GM18909 (cell line): ENCODE measurements at regions not wholly inside any gene's neighbourhood (a gene's known extent, or its start where the extent isn't known, plus 50 kb on each side); places are given as distances from the start of the nearest gene placed in this dataset.

Source experiments
- ATAC-seq: cut with Tn5 transposase; IDR thresholded peaks from one replicate; pipeline ENCODE4 v1.9.1; 2021; ENCODE audit warnings: mild to moderate bottlenecking; ENCODE audit not compliant: unreplicated experiment, poor library complexity

GRCh38 chr20:39349240-39349639, 387.1 kb downstream of the DHX35 start:
- ATAC-seq: no peak

DNA sequence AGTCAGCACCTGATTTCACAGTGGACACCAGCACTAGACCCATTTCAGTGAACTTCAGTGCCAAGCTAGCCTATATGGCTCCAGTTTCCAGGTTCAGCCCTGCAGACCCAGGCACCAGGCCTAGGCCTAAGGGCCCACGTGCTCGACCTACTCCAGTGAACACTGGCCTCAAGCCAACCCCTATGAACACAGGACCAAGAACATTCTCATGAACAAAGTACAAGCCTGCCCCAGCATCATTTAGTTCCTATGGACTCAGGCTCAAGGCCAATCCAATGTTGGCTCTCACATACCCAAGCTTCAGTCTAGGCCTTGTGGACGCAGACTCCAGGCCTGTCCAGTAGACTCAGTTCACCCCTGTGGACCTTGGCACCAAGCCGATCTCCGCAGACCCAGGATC, 385.5 kb downstream of the DHX35 start:
- no peak for ATAC-seq

GRCh38 chr20:39342463-39342862, 380.3 kb downstream of the DHX35 start:
- no peak for ATAC-seq

GRCh38 chr20:39338469-39339376, 376.6 kb downstream of the DHX35 start:
- ATAC-seq: peak; percentile 98

DNA sequence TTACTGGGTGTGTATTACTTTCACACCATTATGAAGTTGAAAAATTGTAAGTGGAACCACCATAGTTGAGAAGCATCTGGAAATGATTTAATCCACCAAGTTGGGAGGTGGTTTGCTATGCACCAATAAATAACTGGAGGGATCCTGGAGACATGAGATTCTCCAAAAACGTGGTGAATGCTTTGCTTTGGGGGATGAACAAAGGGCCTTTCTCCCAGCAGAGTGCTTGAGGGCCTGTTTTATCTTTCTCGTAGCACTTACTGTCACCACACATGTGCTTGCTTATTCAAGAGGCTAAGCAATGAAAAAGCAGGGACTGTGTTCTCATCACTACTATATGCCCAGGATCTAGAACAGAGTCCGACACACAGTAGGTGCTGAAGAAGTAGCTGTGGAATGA, 371.1 kb downstream of the DHX35 start:
- ATAC-seq: no peak

DNA sequence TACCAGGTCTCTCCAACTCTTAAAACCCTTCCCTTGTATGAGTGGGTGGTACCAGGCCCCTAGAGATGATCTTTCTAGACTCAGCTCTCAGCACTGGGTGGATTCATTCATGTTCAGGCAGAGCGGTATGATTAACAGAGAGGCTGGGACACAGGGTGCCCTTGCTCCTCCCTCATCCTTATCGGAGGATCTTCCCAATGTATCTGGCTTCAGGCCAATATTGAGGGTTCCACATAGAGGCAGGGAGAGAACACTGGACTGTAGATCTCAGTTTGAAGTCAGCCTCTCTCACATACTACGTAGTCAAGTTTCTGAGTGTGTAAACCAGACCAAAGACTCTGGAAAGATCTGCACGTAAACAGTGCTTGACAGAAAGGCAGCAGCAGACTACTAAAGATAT, 366.2 kb downstream of the DHX35 start:
- no peak for ATAC-seq

DNA sequence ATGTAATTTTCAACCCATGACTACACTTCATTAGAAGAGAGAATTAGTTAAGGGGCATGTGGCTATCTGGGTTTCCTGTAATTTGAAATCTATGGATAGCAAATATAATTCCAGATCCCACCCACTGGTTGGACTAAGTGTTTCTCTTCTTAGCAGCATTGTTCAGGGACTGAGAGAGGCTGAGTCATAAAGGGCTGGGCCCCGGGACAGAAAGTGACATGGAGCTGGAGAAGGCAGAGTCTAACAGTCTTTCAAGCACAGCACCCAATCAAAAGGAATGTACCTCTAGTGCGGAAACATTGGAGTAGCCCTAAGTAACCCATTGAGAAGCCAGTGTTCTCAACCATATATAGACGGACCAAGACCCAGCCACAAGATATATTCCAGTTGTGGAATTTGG, 363.9 kb downstream of the DHX35 start:
- ATAC-seq: no peak

DNA sequence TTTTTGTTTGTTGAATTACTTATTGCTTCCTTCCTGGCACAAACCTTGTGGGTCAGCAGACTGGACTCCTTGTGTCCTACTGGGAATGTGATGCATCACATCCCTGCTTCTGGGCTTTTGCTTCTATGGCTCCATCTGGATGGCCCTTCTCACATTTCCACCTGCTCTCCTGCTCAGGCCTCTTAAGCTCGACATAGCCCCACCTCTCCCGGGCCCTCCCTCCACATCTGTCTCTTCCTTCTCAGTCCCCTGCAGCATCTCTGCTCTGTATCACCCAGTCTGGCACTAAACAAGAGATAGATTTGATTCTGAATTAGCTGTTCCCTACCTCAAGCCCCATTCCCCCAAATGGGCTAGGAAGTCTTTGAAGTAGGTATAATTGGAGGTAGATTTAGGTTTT, 356.8 kb downstream of the DHX35 start:
- ATAC-seq: no peak

DNA sequence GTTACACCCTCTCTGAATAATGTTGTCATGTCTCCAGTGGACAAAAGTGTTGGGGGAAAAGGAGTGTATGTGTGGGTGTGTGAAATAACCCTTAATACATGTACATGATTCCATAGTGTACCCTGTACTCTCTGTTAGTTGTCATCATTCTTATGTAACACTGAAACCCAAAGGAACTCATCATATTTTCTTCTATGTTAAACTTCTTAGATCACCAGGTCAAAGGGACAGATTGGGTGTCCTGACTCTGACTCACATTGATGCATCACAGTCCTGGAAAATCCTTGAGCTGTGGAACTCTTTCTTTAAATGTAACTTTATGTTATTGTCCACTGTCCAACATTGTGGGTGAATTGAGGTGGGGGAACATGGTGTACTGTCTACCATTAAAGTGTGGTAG, 350.5 kb downstream of the DHX35 start:
- no peak for ATAC-seq

GRCh38 chr20:39311851-39312506, 349.8 kb downstream of the DHX35 start:
- no peak for ATAC-seq

- ATAC-seq: no peak
Measured at GRCh38 chr20:39310363-39310995, 348.3 kb downstream of the DHX35 start.

- ATAC-seq: no peak
Measured at GRCh38 chr20:39309458-39309857, 347.3 kb downstream of the DHX35 start.

- ATAC-seq: no peak
Measured at GRCh38 chr20:39302312-39302711, 340.2 kb downstream of the DHX35 start.

- ATAC-seq: no peak
Measured at GRCh38 chr20:39299783-39300182, 337.6 kb downstream of the DHX35 start.

- ATAC-seq: no peak
Measured at GRCh38 chr20:39298571-39299506, 336.7 kb downstream of the DHX35 start.

GRCh38 chr20:39298121-39298520, 336.0 kb downstream of the DHX35 start:
- no peak for ATAC-seq

DNA sequence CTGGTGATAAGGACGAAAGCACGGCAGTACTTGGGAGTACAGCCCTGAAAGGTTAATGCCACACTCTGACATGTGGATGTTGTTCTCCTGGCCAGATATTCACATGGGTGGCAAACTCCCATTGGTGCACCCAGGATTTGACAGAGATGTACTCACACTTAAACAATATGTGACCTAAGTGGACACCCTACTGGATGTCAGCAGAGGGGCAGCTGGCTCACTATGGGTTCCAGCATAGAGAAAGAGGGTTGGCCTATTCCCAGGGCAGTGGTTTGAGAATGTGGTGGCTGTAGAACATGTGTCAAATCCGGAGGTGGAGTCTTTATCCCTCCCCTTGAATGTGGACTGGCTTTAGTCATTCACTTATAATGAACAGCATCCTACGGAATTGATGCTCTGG, 333.2 kb downstream of the DHX35 start:
- no peak for ATAC-seq

- ATAC-seq: no peak
Measured at GRCh38 chr20:39294137-39294725, 332.1 kb downstream of the DHX35 start.

- no peak for ATAC-seq
Measured at GRCh38 chr20:39292193-39292736, 330.1 kb downstream of the DHX35 start.

GRCh38 chr20:39291301-39291700, 329.2 kb downstream of the DHX35 start:
- no peak for ATAC-seq
